ENCODE measurements at regions not wholly inside any gene's neighbourhood (a gene's known extent, or its start where the extent isn't known, plus 50 kb on each side); places are given as distances from the start of the nearest gene placed in this dataset.

DNA sequence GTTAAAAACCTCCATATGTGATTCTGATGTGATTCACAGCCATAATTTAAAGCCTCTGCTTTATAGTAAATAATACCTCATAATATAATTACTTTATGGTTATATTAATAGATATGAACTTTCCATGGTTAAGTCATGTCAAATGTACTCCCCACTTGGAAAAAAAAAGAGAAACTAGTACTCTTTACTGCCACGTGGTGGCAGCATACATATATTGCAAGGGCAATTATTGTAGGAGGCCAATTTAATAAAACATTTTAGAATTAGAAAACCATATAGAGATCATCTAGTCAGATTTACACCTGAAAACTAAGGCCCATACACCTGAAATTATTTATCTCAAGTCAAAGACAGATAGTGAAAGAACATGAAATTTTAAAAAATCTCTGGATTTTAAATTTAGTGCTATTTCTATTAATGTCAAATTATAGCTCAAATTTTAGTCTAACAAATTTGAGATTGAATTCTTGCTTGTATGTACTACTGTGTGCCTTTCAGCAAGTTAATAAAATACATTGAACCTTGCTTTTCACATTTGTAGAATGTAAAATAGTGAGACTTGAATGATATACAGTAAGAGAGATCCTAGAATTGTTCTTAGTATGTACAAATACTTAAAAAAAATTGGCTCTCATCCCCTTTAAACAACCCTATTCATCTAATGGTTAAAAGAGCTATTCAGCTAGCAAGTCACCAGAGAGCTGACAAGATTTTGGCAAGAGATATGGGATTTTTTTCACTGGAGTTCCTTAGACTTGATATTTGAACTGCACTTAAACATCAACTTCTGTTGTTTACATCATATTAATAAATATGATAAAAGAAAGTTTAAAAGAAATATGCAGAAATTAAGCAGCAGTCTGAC, 603.8 kb downstream of the TLE4 start:
- Histone ChIP-seq H3K4me1 (ENCODE audit: control insufficient read depth, insufficient read depth, low read length, poor library complexity, severe bottlenecking) (no peaks in the 10 kb centered on the region), H3K36me3 (ENCODE audit: control insufficient read depth, insufficient read depth, low read length) (no peaks in the 10 kb centered on the region), H3K27ac (ENCODE audit: low read depth, low read length, severe bottlenecking) (no peak overlapping the region), H3K4me3 (ENCODE audit: extremely low read depth, insufficient read depth, low read length, poor library complexity, severe bottlenecking) (no peak overlapping the region), H3K9me3 (ENCODE audit: control insufficient read depth, low read length) (peaks cover 4% of the 10 kb centered on the region)
- WGBS, 2 experiments (ENCODE audit: insufficient coverage in 2 of 2), result no CpG with 5 or more reads among the region's 1 CpG

- Histone ChIP-seq H3K4me3 (ENCODE audit: extremely low read depth, insufficient read depth, low read length, poor library complexity, severe bottlenecking) (no peak overlapping the region), H3K27ac (ENCODE audit: low read depth, low read length, severe bottlenecking) (no peak overlapping the region), H3K9me3 (ENCODE audit: control insufficient read depth, low read length) (no peaks in the 10 kb centered on the region), H3K36me3 (ENCODE audit: control insufficient read depth, insufficient read depth, low read length) (no peaks in the 10 kb centered on the region), H3K4me1 (ENCODE audit: control insufficient read depth, insufficient read depth, low read length, poor library complexity, severe bottlenecking) (no peaks in the 10 kb centered on the region)
- WGBS, 2 experiments (ENCODE audit: insufficient coverage in 2 of 2), result 82 to 92% methylated on average over 4 of the region's 4 CpGs
These were observed 592.1 kb downstream of the TLE4 start for GRCh38 chr9:80163889-80164288.

GRCh38 chr9:80158554-80159170, 586.9 kb downstream of the TLE4 start:
- Histone ChIP-seq H3K4me3 (ENCODE audit: extremely low read depth, insufficient read depth, low read length, poor library complexity, severe bottlenecking) (no peak overlapping the region), H3K27ac (ENCODE audit: low read depth, low read length, severe bottlenecking) (no peak overlapping the region), H3K36me3 (ENCODE audit: control insufficient read depth, insufficient read depth, low read length) (no peaks in the 10 kb centered on the region), H3K4me1 (ENCODE audit: control insufficient read depth, insufficient read depth, low read length, poor library complexity, severe bottlenecking) (no peaks in the 10 kb centered on the region), H3K9me3 (ENCODE audit: control insufficient read depth, low read length) (no peaks in the 10 kb centered on the region)
- 75 to 100% methylated on average over 1 to 3 of the region's 4 CpGs for WGBS, 2 experiments (ENCODE audit: insufficient coverage in 2 of 2)

DNA sequence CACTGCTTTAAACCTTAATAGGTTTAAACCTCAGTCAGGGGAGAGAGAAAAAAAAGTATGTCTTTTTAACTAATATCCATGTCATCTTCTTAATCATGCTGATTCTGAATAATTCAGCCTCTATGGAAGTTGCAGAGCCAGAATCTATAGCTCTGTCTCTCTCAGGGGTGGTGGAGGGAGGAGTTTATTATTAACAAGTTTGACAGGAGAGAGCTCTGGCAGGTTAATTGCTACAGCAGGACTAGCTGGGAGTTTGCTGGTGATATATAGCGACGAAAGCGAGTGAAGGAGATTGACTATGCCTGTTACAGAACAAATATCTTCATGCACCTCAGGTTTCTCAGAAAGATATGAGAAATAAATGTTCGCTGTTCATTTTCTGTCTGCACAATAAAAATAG, 586.4 kb downstream of the TLE4 start:
- Histone ChIP-seq H3K4me1 (ENCODE audit: control insufficient read depth, insufficient read depth, low read length, poor library complexity, severe bottlenecking) (no peaks in the 10 kb centered on the region), H3K27ac (ENCODE audit: low read depth, low read length, severe bottlenecking) (no peak overlapping the region), H3K4me3 (ENCODE audit: extremely low read depth, insufficient read depth, low read length, poor library complexity, severe bottlenecking) (no peak overlapping the region), H3K9me3 (ENCODE audit: control insufficient read depth, low read length) (no peaks in the 10 kb centered on the region), H3K36me3 (ENCODE audit: control insufficient read depth, insufficient read depth, low read length) (no peaks in the 10 kb centered on the region)
- 80% methylated on average over 2 of the region's 4 CpGs; no CpG with 5 or more reads in 1 of the 2 experiments for WGBS, 2 experiments (ENCODE audit: insufficient coverage in 2 of 2)

DNA sequence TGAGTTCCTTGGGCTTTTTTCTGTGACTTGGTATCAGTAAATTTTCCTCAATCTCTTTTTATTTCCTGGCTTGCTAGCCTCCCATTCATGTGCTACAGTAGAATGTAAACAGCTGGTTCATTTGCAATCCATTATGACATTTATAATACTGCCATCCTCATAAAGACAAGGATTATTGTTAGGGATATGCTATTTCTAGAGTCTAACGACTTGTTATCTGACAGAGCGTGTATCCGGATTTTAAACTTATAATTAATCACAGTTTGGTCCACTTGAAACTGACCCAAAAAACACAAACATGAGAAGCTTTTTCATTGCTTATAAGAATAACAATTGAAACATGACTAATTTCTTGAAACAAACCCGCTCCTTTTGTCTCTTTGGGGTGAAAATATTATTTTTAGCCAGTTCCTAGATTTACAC, 585.8 kb downstream of the TLE4 start:
- Histone ChIP-seq H3K27ac (ENCODE audit: low read depth, low read length, severe bottlenecking) (no peak overlapping the region), H3K36me3 (ENCODE audit: control insufficient read depth, insufficient read depth, low read length) (no peaks in the 10 kb centered on the region), H3K4me1 (ENCODE audit: control insufficient read depth, insufficient read depth, low read length, poor library complexity, severe bottlenecking) (no peaks in the 10 kb centered on the region), H3K4me3 (ENCODE audit: extremely low read depth, insufficient read depth, low read length, poor library complexity, severe bottlenecking) (no peak overlapping the region), H3K9me3 (ENCODE audit: control insufficient read depth, low read length) (no peaks in the 10 kb centered on the region)
- 70% methylated on average over 2 of the region's 4 CpGs; no CpG with 5 or more reads in 1 of the 2 experiments for WGBS, 2 experiments (ENCODE audit: insufficient coverage in 2 of 2)

GRCh38 chr9:80156756-80157472, 585.1 kb downstream of the TLE4 start:
- no peak overlapping the region for H3K4me3 ChIP-seq (ENCODE audit: extremely low read depth, insufficient read depth, low read length, poor library complexity, severe bottlenecking)
- WGBS, 2 experiments (ENCODE audit: insufficient coverage in 2 of 2), result 83 to 100% methylated on average over 1 to 2 of the region's 2 CpGs

DNA sequence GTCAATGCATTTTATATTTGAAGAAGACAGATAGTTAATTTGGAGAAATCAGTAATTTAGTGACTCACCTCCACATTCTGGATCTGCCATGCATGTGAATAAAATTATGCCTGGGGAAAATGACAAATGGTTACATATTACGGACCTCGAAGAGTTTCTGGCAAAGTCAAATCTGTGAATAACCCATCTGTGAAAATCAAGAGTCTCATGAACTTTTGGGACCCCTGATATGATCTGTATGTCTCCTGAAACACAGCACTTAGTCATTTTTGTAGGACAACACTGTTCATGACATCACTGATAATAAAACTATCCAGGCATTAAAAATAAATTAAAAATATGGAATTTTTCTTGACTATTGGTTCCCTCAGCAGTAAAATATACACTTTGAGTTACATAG, 584.5 kb downstream of the TLE4 start:
- Histone ChIP-seq H3K36me3 (ENCODE audit: control insufficient read depth, insufficient read depth, low read length) (no peaks in the 10 kb centered on the region), H3K4me1 (ENCODE audit: control insufficient read depth, insufficient read depth, low read length, poor library complexity, severe bottlenecking) (no peaks in the 10 kb centered on the region), H3K9me3 (ENCODE audit: control insufficient read depth, low read length) (no peaks in the 10 kb centered on the region), H3K27ac (ENCODE audit: low read depth, low read length, severe bottlenecking) (no peak overlapping the region), H3K4me3 (ENCODE audit: extremely low read depth, insufficient read depth, low read length, poor library complexity, severe bottlenecking) (no peak overlapping the region)
- WGBS, 2 experiments (ENCODE audit: insufficient coverage in 2 of 2), result 92 to 95% methylated on average over 2 of the region's 2 CpGs

More at GRCh38 chr9:80156756-80157472, 585.1 kb downstream of the TLE4 start:
- H3K4me1 ChIP-seq (ENCODE audit: control insufficient read depth, insufficient read depth, low read length, poor library complexity, severe bottlenecking), result no peaks in the 10 kb centered on the region
- H3K36me3 ChIP-seq (ENCODE audit: control insufficient read depth, insufficient read depth, low read length), result no peaks in the 10 kb centered on the region
- no peaks in the 10 kb centered on the region for H3K9me3 ChIP-seq (ENCODE audit: control insufficient read depth, low read length)
- no peak overlapping the region for H3K27ac ChIP-seq (ENCODE audit: low read depth, low read length, severe bottlenecking)

GRCh38 chr9:80147866-80148265, 576.1 kb downstream of the TLE4 start:
- Histone ChIP-seq H3K4me1 (ENCODE audit: control insufficient read depth, insufficient read depth, low read length, poor library complexity, severe bottlenecking) (no peaks in the 10 kb centered on the region), H3K9me3 (ENCODE audit: control insufficient read depth, low read length) (peaks cover 2% of the 10 kb centered on the region), H3K36me3 (ENCODE audit: control insufficient read depth, insufficient read depth, low read length) (no peaks in the 10 kb centered on the region), H3K27ac (ENCODE audit: low read depth, low read length, severe bottlenecking) (no peak overlapping the region), H3K4me3 (ENCODE audit: extremely low read depth, insufficient read depth, low read length, poor library complexity, severe bottlenecking) (no peak overlapping the region)
- 83% methylated on average over 2 of the region's 3 CpGs for WGBS, 2 experiments (ENCODE audit: insufficient coverage in 2 of 2)

- H3K4me1 ChIP-seq (ENCODE audit: control insufficient read depth, insufficient read depth, low read length, poor library complexity, severe bottlenecking), result no peaks in the 10 kb centered on the region
- H3K27ac ChIP-seq (ENCODE audit: low read depth, low read length, severe bottlenecking), result no peak overlapping the region
- no peak overlapping the region for H3K4me3 ChIP-seq (ENCODE audit: extremely low read depth, insufficient read depth, low read length, poor library complexity, severe bottlenecking)
- no CpG with 5 or more reads among the region's 1 CpG for WGBS, 2 experiments (ENCODE audit: insufficient coverage in 2 of 2)
- no peaks in the 10 kb centered on the region for H3K36me3 ChIP-seq (ENCODE audit: control insufficient read depth, insufficient read depth, low read length)
- peaks cover 2% of the 10 kb centered on the region for H3K9me3 ChIP-seq (ENCODE audit: control insufficient read depth, low read length)
These were observed 574.7 kb downstream of the TLE4 start for GRCh38 chr9:80146466-80146865.

DNA sequence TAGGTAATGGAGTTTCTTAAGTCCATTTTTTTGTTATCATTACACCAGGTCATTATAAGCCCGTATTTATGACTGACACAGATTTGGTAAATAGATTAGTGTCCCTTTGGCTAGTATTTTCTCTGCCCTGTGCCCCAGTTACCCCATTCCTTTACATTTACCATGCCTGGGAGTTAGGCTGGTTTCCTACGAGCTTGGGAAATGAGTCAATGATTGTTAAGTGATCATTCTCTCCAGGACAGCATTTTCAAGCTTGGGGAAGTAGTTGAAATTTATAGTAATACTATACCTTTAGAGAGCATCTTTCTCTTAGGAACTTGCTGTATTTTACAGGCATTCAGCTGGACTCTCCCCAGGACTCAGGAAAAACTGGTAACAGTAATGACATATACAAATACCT, 573.1 kb downstream of the TLE4 start:
- H3K36me3 ChIP-seq (ENCODE audit: control insufficient read depth, insufficient read depth, low read length), result no peaks in the 10 kb centered on the region
- no peaks in the 10 kb centered on the region for H3K4me1 ChIP-seq (ENCODE audit: control insufficient read depth, insufficient read depth, low read length, poor library complexity, severe bottlenecking)
- H3K9me3 ChIP-seq (ENCODE audit: control insufficient read depth, low read length), result no peaks in the 10 kb centered on the region
- no peak overlapping the region for H3K4me3 ChIP-seq (ENCODE audit: extremely low read depth, insufficient read depth, low read length, poor library complexity, severe bottlenecking)
- no peak overlapping the region for H3K27ac ChIP-seq (ENCODE audit: low read depth, low read length, severe bottlenecking)
- no CpG with 5 or more reads among the region's 2 CpGs for WGBS, 2 experiments (ENCODE audit: insufficient coverage in 2 of 2)
